GM23338 (cell line): ENCODE measurements at regions not wholly inside any gene's neighbourhood (a gene's known extent, or its start where the extent isn't known, plus 50 kb on each side); places are given as distances from the start of the nearest gene placed in this dataset.

Experiments
- CREB1 ChIP-seq: fragments of 250-450 bp; sonication (Bioruptor Pico); IDR thresholded peaks from 2 replicates; pipeline ENCODE4 v1.5.0; 2020; ENCODE audit warnings: low read depth, mild to moderate bottlenecking, moderate library complexity
- CTCF ChIP-seq, 2 experiments: fragments of 200-600 bp in 1 of 2; sonication (generic) in 1 of 2; conservative IDR thresholded peaks; 2 replicates each; pipeline versions ENCODE4 v1.5.1 to v1.6.1; 2016 to 2017; ENCODE audit warnings: antibody characterized with exemption in 2 of 2, low read depth in 2 of 2, mild to moderate bottlenecking in 2 of 2, moderate library complexity in 1 of 2
- EZH2 ChIP-seq: fragments of 200-600 bp; sonication (generic); IDR thresholded peaks from one replicate; pipeline ENCODE4 v1.8.0; 2017; ENCODE audit warnings: antibody characterized with exemption, mild to moderate bottlenecking, low read depth; ENCODE audit not compliant: unreplicated experiment
- EZH2phosphoT487 ChIP-seq: fragments of 200-600 bp; sonication (generic); IDR thresholded peaks from one replicate; pipeline ENCODE4 v1.8.1; 2018; ENCODE audit warnings: antibody characterized with exemption; ENCODE audit not compliant: unreplicated experiment
- JUNB ChIP-seq: IDR thresholded peaks from one replicate; pipeline ENCODE4 v1.6.1; 2016; ENCODE audit warnings: antibody characterized with exemption; ENCODE audit not compliant: unreplicated experiment
- NANOG ChIP-seq: IDR thresholded peaks from 2 replicates; pipeline ENCODE4 v1.6.1; 2016; ENCODE audit warnings: antibody characterized with exemption, borderline replicate concordance
- POLR2AphosphoS5 ChIP-seq: IDR thresholded peaks from 2 replicates; pipeline ENCODE4 v1.6.1; 2016; ENCODE audit warnings: antibody characterized with exemption, low read depth
- REST ChIP-seq: IDR thresholded peaks from one replicate; pipeline ENCODE4 v1.6.1; 2018; ENCODE audit warnings: antibody characterized with exemption; ENCODE audit not compliant: unreplicated experiment
- ZNF462 ChIP-seq: fragments of 250-450 bp; sonication (Bioruptor Pico); IDR thresholded peaks from 2 replicates; pipeline ENCODE4 v1.5.0; 2020; ENCODE audit warnings: mild to moderate bottlenecking, moderate library complexity

- TF ChIP-seq CTCF (conservative IDR thresholded peaks at IDR 0.05; ENCODE audit: low read depth in 2 of 2): no peak
- no peak for TF ChIP-seq REST
- no peak for TF ChIP-seq CREB1 (CRISPR knock-in tag)
- TF ChIP-seq POLR2AphosphoS5: no peak
- no peak for TF ChIP-seq EZH2phosphoT487
- no peak for TF ChIP-seq JUNB
- TF ChIP-seq ZNF462 (CRISPR knock-in tag): no peak
- no peak for TF ChIP-seq EZH2
- TF ChIP-seq NANOG: no peak
These were observed 94.5 kb upstream of the RASGEF1B start for GRCh38 chr4:81566161-81566591.
